CD4-positive, alpha-beta T cell treated with Interferon alpha-2 for 1 hour (primary cell): ENCODE measurements at regions not wholly inside any gene's neighbourhood (a gene's known extent, or its start where the extent isn't known, plus 50 kb on each side); places are given as distances from the start of the nearest gene placed in this dataset.
"Not testable (repeated sequence)": the region's sequence is repeated elsewhere in the genome, so short reads cannot be mapped to it uniquely, and the experiment has no call there.

Source experiments
- DNase-seq, 2 donors: peaks; one replicate each; pipeline ENCODE4 v3.0.0-alpha.2; 2020 to 2022

GRCh38 chr1:157315544-157315943, 177.3 kb upstream of the ETV3 start:
- no peak for DNase-seq

DNA sequence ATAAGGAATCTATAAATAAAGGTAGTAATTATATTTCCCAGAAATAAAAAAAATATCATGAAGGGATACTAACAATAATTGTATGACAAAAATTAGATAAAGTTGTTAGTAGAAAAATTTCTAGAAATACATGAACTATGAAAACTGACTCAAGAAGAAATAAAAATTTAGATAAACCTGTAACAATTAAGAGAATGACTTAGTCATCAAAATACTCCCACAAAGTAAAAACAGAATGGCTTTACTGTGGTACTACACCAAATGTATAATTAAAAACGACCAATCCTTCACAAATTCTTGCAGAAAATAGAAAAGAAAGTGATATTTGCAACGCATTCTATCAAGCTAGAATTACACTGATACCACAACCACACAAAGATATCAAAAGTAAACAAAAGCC, 176.2 kb upstream of the ETV3 start:
- DNase-seq: no peak

- no peak for DNase-seq
Measured at GRCh38 chr1:157313240-157313807, 175.1 kb upstream of the ETV3 start.

GRCh38 chr1:157312082-157312812, 174.1 kb upstream of the ETV3 start:
- no peak for DNase-seq

DNA sequence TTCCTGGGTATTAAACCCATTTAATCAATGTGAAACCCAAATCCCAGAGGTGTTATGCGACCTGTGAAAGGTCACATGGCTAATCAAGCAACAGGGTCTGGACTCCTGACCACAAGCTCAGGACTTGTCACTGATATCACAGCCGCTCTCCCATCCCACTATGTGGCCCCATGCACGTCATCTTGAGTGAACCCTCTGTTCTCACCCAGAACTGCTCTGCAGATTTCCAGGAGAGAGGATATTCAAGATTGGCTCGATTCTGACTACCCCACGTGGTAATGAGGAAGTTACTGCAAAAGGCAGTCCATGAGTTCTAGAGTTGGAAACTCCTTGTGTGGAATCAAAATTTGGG, 173.5 kb upstream of the ETV3 start:
- no peak for DNase-seq

- DNase-seq: not testable (repeated sequence)
Measured at GRCh38 chr1:157310805-157311729, 172.9 kb upstream of the ETV3 start.

DNA sequence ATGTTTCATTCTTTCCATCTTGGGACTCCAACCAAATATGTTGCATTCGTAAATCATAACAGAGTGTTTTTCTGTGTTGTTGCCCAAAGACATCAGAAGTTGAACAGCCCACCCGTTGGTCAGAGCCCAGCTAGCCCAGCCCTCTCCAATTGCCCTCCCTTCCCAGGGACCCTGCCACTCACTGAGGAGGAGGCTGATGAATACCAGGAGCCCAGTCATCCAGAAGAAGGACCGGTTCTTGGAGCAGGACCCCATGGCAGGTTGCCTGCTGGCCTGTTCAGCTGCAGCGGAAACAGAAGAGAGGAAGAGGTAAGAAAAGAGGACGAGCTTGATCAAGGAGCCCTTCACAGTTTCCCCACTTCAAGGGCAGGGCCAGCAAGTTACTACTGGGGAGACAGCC, 172.2 kb upstream of the ETV3 start:
- DNase-seq: no peak

- no peak for DNase-seq
Measured at GRCh38 chr1:157307491-157307890, 169.3 kb upstream of the ETV3 start.

DNA sequence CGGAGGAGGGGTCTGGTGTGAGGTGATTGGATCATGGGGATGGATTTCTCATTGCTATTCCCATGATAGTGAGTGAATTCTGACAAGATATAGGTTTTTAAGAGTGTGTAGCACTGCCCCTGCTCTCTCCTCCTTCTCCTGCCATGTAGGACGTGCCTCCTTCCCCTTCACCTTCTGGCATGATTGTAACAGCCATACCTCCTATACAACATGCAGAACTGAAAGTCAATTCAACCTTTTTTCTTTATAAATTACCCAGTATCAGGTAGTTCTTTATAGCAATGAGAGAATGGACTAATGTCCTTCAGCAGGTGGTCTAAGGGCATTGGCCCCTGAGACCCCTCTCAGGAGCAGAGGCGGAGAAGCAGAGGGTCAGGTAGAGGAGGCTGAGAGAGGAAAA, 168.7 kb upstream of the ETV3 start:
- DNase-seq: no peak

GRCh38 chr1:157304271-157304670, 166.1 kb upstream of the ETV3 start:
- DNase-seq: no peak

DNA sequence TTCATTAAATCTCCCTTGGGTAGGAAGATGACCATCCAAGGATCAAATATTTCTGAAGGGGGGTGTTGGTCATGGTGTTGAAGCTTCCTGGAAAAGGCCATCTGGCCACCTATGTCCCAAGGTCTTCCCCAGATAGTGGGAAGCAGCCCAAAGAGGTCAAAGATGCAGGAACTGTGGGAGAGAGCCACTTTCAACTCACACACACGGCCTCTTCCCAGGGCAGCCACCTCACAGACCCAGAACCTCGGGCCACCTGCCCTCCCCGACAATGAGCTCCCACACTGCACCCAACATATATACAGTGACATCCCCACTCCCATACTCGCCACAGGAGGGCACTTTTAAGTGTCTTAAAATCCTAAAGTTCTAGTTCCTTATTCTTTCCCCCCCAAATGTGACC, 164.5 kb upstream of the ETV3 start:
- DNase-seq: no peak

DNA sequence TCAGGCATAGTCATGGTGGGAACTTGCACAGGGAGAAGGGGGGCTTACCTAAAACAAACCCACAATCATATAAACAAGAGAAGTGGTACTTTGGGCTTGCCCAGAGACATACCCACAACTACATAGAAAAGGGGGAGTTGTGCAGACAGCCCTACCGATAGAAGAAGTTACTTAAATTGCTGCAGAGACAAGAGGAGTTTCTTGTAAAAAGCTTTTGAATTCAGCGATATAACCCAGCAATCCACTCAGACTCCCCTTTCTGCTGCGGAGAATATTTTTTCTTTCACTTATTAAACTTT, 164.0 kb upstream of the ETV3 start:
- no peak for DNase-seq

DNA sequence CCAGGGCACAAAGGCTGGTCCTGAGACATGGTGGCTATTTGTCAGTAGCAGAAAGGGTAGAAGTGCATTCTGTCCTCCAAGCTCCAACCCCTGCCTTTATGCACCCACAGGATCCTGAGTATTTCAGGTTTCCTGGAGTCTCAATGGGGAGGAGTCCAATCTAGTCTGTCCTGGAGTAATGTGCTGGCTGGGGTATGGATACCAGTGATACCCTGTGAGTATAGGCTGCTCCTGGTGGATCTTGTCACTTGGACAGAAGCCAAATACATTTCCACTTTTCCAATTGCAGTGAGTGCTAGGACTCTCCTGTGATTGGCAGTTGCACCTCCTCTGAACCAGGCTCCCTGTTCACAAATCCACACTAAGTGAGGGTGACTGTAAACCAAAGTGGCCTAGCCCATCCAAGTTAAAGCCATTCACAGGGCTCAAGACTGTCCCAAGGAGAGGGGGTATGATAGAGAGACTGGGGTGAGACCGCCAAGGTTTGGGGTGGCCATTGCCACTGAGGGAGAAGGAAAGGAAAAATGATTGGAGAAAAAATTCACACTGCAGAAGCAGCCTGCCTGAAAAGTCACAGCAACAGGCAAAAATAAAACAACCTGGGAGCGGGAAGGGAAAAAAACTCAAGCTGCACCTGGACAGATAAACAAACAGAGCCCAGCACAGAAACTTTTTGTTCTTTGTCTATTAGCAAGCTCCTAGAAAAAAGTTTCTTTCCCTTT, 163.4 kb upstream of the ETV3 start:
- no peak for DNase-seq

DNA sequence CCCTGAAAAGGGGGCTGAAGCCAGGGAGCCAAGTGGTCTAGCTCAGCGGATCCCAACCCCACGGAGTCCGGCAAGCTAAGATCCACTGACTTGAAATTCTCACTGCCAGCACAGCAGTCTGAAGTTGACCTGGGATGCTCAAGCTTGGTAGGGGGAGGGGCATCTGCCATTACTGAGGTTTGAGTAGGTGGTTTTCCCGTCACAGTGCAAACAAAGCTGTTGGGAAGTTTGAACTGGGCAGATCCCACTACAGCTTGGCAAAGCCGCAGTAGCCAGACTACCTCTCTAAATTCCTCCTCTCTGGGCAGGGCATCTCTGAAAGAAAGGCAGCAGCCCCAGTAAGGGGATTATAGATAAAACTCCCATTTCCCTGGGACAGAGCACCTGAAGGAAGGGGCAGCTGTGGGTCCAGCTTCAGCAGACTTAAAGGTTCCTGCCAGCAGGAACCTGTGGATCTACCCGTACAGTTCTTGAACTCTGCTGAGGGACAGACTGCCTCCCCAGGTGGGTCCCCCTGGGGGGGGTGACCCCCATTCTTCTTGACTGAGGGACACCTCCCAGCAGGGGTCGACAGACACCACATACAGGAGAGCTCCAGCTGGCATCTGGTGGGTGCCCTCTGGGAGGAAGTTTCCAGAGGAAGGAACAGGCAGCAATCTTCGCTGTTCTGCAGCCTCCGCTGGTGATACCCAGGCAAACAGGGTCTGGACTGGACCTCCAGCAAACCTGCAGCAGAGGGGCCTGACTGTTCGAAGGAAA, 156.4 kb upstream of the ETV3 start:
- DNase-seq: not testable (repeated sequence)

- DNase-seq: no peak
Measured at GRCh38 chr1:157292809-157293564, 154.8 kb upstream of the ETV3 start.

GRCh38 chr1:157292302-157292701, 154.1 kb upstream of the ETV3 start:
- DNase-seq: no peak

GRCh38 chr1:157291083-157291482, 152.9 kb upstream of the ETV3 start:
- DNase-seq: no peak

DNA sequence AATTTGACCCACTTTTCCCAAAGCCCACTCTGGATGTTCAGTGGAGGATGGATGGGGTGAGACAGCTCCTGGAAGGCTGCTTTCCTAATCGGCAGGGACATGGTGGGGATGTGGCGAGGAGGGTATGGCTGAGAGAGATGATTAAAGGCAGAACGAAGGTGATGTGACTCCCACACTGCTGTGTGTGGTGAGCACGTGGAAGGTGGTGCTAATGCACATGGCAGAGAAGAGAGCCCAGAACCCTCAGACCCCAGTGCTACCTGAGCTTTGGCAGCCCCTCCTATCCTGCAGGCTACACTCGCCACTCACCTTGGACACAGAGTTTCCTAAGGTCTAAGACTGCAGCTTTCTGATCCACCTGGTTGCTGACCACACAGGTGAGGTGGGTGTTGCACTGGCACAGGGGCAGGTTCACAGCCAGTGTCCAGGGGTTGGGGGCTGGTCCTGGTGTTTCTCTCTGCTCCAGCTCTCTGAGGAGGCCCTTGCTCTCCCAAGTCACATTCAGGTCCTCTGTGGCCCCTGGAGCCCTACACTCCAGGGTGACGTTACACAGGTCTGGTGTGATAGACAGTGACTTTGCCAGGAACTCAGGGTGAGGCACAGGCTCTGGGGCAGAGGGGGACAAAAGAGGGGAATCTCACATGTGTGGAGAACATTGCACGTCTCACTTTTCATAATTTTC, 151.4 kb upstream of the ETV3 start:
- no peak for DNase-seq

GRCh38 chr1:157288996-157289395, 150.8 kb upstream of the ETV3 start:
- no peak for DNase-seq

DNA sequence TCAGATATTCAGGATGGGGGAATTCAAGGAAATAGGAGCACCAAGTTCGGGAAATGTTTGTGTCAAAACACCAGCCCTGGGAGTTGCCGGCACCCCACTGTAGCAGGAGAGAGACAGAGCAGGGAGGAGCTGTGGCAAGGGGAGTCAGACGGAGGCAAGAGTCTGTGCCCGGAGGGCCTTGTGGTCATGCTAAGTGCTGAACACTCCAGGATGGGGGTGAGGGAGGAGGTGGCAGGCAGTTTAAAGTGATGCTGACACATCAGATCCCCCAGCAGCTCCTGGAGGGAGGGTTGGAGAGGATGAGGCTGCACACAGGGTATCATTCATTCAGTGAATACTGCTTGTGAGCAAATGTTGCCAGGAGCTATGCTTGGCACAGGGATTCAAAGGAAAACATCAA, 150.3 kb upstream of the ETV3 start:
- DNase-seq: no peak

DNA sequence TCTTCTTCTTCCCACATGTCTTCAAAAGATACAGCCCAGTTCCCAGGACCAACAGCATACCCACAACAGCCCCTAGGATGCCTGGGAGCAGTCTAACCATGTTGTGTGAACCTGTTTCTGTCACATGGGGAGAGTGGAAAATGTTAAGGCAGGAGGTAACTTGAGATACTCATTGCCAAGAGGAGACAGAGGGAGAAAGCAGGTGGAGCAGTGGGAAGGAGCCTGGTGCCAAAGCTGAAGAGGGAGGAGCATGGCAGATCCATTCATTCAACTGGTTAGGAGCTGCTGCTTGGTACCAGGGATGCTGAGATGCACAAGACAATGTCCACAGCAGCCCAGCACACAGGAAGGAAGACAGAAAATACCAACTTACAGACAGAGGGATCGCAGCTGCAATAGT, 149.8 kb upstream of the ETV3 start:
- no peak for DNase-seq
